IMR-90 (cell line): ENCODE measurements at regions not wholly inside any gene's neighbourhood (a gene's known extent, or its start where the extent isn't known, plus 50 kb on each side); places are given as distances from the start of the nearest gene placed in this dataset.

Experiments
- ATAC-seq: fragments of 200-7000 bp; cut with Tn5 transposase; 2 replicates; pipeline ENCODE4 v1.9.1; 2020; ENCODE audit warnings: low read depth, mild to moderate bottlenecking, moderate library complexity
- BruUV-seq: library from RNA; stranded (reverse); fragments of 400-500 nt; replicated peaks from 2 replicates; lab custom pipeline; 2021; lab: Mats Ljungman, UMichigan
- CTCF ChIA-PET: fragments of 300-600 bp; formaldehyde crosslinking; extraction: SDS; loops from one replicate; lab custom pipeline; 2021; ENCODE audit warnings: antibody characterized with exemption; lab: Yijun Ruan, JAX
- POLR2A ChIA-PET: fragments of 300-600 bp; sonication (Branson Sonifier 250); formaldehyde crosslinking; loops from one replicate; lab custom pipeline; 2022; ENCODE audit warnings: antibody characterized with exemption; ENCODE audit not compliant: unreplicated experiment; lab: Charles Lee
- DNase-seq: peaks from one replicate; pipeline ENCODE4 v3.0.0; 2013
- H2AFZ ChIP-seq: replicated peaks from 2 replicates; pipeline ENCODE3; 2013; ENCODE audit warnings: low read length, mild to moderate bottlenecking; ENCODE audit not compliant: poor library complexity
- H2AK5ac ChIP-seq: 2 replicates; pipeline ENCODE4 v1.6.1; 2013; ENCODE audit warnings: low read depth, low read length, inconsistent platforms
- H2AK9ac ChIP-seq: replicated peaks from 2 replicates; pipeline ENCODE3; 2013; ENCODE audit warnings: mild to moderate bottlenecking, low read depth, low read length, moderate library complexity; ENCODE audit not compliant: poor library complexity
- H2BK120ac ChIP-seq: 2 replicates; pipeline ENCODE4 v1.6.1; 2013; ENCODE audit warnings: low read depth, low read length, inconsistent platforms
- H2BK15ac ChIP-seq: 3 replicates; pipeline ENCODE4 v1.6.1; 2013; ENCODE audit warnings: low read depth, low read length, inconsistent platforms
- H2BK20ac ChIP-seq: 2 replicates; pipeline ENCODE4 v1.6.1; 2013; ENCODE audit warnings: low read depth, mild to moderate bottlenecking, inconsistent platforms, low read length, moderate library complexity
- H2BK5ac ChIP-seq: 2 replicates; pipeline ENCODE4 v1.6.1; 2013; ENCODE audit warnings: mild to moderate bottlenecking, low read depth, low read length, inconsistent platforms; ENCODE audit not compliant: poor library complexity, severe bottlenecking
- H3K14ac ChIP-seq: replicated peaks from 2 replicates; pipeline ENCODE4 v1.6.1; 2013; ENCODE audit warnings: low read depth, low read length, inconsistent platforms
- H3K18ac ChIP-seq: 2 replicates; pipeline ENCODE4 v1.6.1; 2013; ENCODE audit warnings: low read depth, low read length, control low read depth
- H3K23ac ChIP-seq: 2 replicates; pipeline ENCODE4 v1.6.1; 2013; ENCODE audit warnings: low read depth, low read length, inconsistent platforms
- H3K27ac ChIP-seq: 2 replicates; pipeline ENCODE4 v1.5.1; 2013; ENCODE audit warnings: mild to moderate bottlenecking, control low read depth, low read length; ENCODE audit not compliant: insufficient read depth
- H3K27me3 ChIP-seq: 2 replicates; pipeline ENCODE4 v1.6.1; 2013; ENCODE audit warnings: low read length; ENCODE audit not compliant: control insufficient read depth, insufficient read depth
- H3K36me3 ChIP-seq: 2 replicates; pipeline ENCODE4 v1.6.1; 2013; ENCODE audit warnings: low read length, mixed read lengths; ENCODE audit not compliant: control insufficient read depth, insufficient read depth
- H3K4ac ChIP-seq: 2 replicates; pipeline ENCODE4 v1.6.1; 2013; ENCODE audit warnings: low read depth, low read length, inconsistent platforms
- H3K4me1 ChIP-seq: 2 replicates; pipeline ENCODE4 v1.6.1; 2013; ENCODE audit warnings: low read length, mixed read lengths; ENCODE audit not compliant: control insufficient read depth, insufficient read depth
- H3K4me2 ChIP-seq: 2 replicates; pipeline ENCODE4 v1.6.1; 2013; ENCODE audit warnings: low read depth, mild to moderate bottlenecking, control low read depth, low read length, moderate library complexity
- H3K4me3 ChIP-seq: 2 replicates; pipeline ENCODE4 v1.5.1; 2013; ENCODE audit warnings: low read depth, mild to moderate bottlenecking, control low read depth, low read length, moderate library complexity; ENCODE audit not compliant: insufficient read depth
- H3K56ac ChIP-seq: 2 replicates; pipeline ENCODE4 v1.6.1; 2013; ENCODE audit warnings: low read length, inconsistent platforms; ENCODE audit not compliant: insufficient read depth; ENCODE audit errors: extremely low read depth
- H3K79me1 ChIP-seq, 2 experiments: 2 replicates each; pipeline ENCODE4 v1.6.1; 2013; ENCODE audit warnings: low read length in 2 of 2, inconsistent platforms in 1 of 2, low read depth in 1 of 2
- H3K9ac ChIP-seq: 2 replicates; pipeline ENCODE4 v1.6.1; 2013; ENCODE audit warnings: low read depth, low read length, control low read depth
- H3K9me1 ChIP-seq: 2 replicates; pipeline ENCODE4 v1.6.1; 2013; ENCODE audit warnings: low read length, inconsistent platforms; ENCODE audit not compliant: insufficient read depth
- H3K9me3 ChIP-seq: 2 replicates; pipeline ENCODE4 v1.6.1; 2013; ENCODE audit warnings: low read length; ENCODE audit not compliant: control insufficient read depth, insufficient read depth
- H4K20me1 ChIP-seq: 2 replicates; pipeline ENCODE4 v1.6.1; 2013; ENCODE audit warnings: low read length, inconsistent platforms; ENCODE audit not compliant: insufficient read depth
- H4K5ac ChIP-seq: 2 replicates; pipeline ENCODE4 v1.6.1; 2013; ENCODE audit warnings: mild to moderate bottlenecking, low read depth, low read length, control low read depth
- H4K8ac ChIP-seq, 2 experiments: 2 replicates each; pipeline ENCODE4 v1.6.1; 2013; ENCODE audit warnings: low read depth in 2 of 2, low read length in 2 of 2, control low read depth in 1 of 2, inconsistent platforms in 1 of 2
- H4K91ac ChIP-seq: 2 replicates; pipeline ENCODE4 v1.6.1; 2013; ENCODE audit warnings: low read depth, low read length, inconsistent platforms; ENCODE audit not compliant: insufficient read depth
- BHLHE40 ChIP-seq: fragments of 150-350 bp; IDR thresholded peaks from 2 replicates; pipeline ENCODE4 v1.6.1; 2016; ENCODE audit warnings: mild to moderate bottlenecking, low read depth, low read length
- CEBPB ChIP-seq: IDR thresholded peaks from 2 replicates; pipeline ENCODE4 v1.6.1; 2012; ENCODE audit warnings: low read depth, low read length, improper control_type of control experiment
- CHD1 ChIP-seq: IDR thresholded peaks from 2 replicates; pipeline ENCODE4 v1.6.1; 2012; ENCODE audit warnings: low read depth, low read length, improper control_type of control experiment
- CTCF ChIP-seq: conservative IDR thresholded peaks from 2 replicates; pipeline ENCODE4 v1.5.1; 2012; ENCODE audit warnings: mild to moderate bottlenecking, low read depth, low read length, improper control_type of control experiment
- ELK1 ChIP-seq: fragments of 150-350 bp; IDR thresholded peaks from 2 replicates; pipeline ENCODE4 v1.6.1; 2016; ENCODE audit warnings: low read depth, mild to moderate bottlenecking, low read length, moderate library complexity, borderline replicate concordance
- FOS ChIP-seq: fragments of 150-350 bp; IDR thresholded peaks from 2 replicates; pipeline ENCODE4 v1.6.1; 2016; ENCODE audit warnings: low read depth, low read length
- MAFK ChIP-seq: IDR thresholded peaks from 2 replicates; pipeline ENCODE4 v1.6.1; 2012; ENCODE audit warnings: low read depth, low read length, improper control_type of control experiment
- MAZ ChIP-seq: IDR thresholded peaks from 2 replicates; pipeline ENCODE4 v1.6.1; 2012; ENCODE audit warnings: low read depth, mild to moderate bottlenecking, low read length, improper control_type of control experiment, moderate library complexity, borderline replicate concordance
- MXI1 ChIP-seq: IDR thresholded peaks from 2 replicates; pipeline ENCODE4 v1.6.1; 2012; ENCODE audit warnings: low read depth, mild to moderate bottlenecking, low read length, moderate library complexity, borderline replicate concordance
- NFE2L2 ChIP-seq: fragments of 150-350 bp; IDR thresholded peaks from 2 replicates; pipeline ENCODE4 v1.6.1; 2016; ENCODE audit warnings: low read depth, mild to moderate bottlenecking, low read length
- POLR2A ChIP-seq: IDR thresholded peaks from 2 replicates; pipeline ENCODE4 v1.6.1; 2012; ENCODE audit warnings: mild to moderate bottlenecking, low read depth, low read length
- RAD21 ChIP-seq: IDR thresholded peaks from 2 replicates; pipeline ENCODE4 v1.6.1; 2012; ENCODE audit warnings: low read length, improper control_type of control experiment
- RCOR1 ChIP-seq: IDR thresholded peaks from 2 replicates; pipeline ENCODE4 v1.6.1; 2012; ENCODE audit warnings: mild to moderate bottlenecking, low read length, improper control_type of control experiment; ENCODE audit not compliant: insufficient replicate concordance
- RFX5 ChIP-seq: IDR thresholded peaks from 2 replicates; pipeline ENCODE4 v1.8.0; 2012; ENCODE audit warnings: low read depth, mild to moderate bottlenecking, low read length, moderate library complexity
- SMC3 ChIP-seq: fragments of 150-350 bp; IDR thresholded peaks from 2 replicates; pipeline ENCODE4 v1.6.1; 2016; ENCODE audit warnings: low read depth, mild to moderate bottlenecking, antibody characterized with exemption, low read length, moderate library complexity
- USF2 ChIP-seq: fragments of 150-350 bp; IDR thresholded peaks from 2 replicates; pipeline ENCODE4 v1.6.1; 2017; ENCODE audit warnings: mild to moderate bottlenecking, antibody characterized with exemption, low read length, low read depth
- WGBS, 2 experiments: methylation state at CpG; one replicate each; pipeline versions ENCODE4 v1.1.5 to v1.1.7; 2013; ENCODE audit warnings: missing lambda C conversion rate in 2 of 2; ENCODE audit not compliant: insufficient read length in 1 of 2; ENCODE audit errors: extremely low coverage in 2 of 2; 5-methylcytosine and 5-hydroxymethylcytosine counted together
- dilution Hi-C: fragments of 300-500 bp; cut with HindIII; formaldehyde crosslinking; loops from one replicate; pipeline ENCODE4 v1.14.3; 2018; ENCODE audit warnings: low sequenced_read_pairs; ENCODE audit not compliant: unreplicated experiment
- in situ Hi-C: fragments of 300-500 bp; cut with MboI; formaldehyde crosslinking; loops from 3 replicates; pipeline ENCODE4 v1.14.3; 2019; ENCODE audit warnings: low sequenced_read_pairs, inconsistent platforms, mixed read lengths
- intact Hi-C: fragments of 100-400 bp; cut with micrococcal nuclease; formaldehyde crosslinking; loops from 2 replicates; pipeline ENCODE4 v1.10.0; 2022

- Histone ChIP-seq H3K14ac (no peak overlapping the region), H2BK120ac (peak overlapping the region; percentile 85; the same call in 1 of the 2 replicates), H3K27me3 (no peaks in the 10 kb centered on the region), H4K91ac (no peak overlapping the region), H2AK5ac (no peak overlapping the region), H3K9ac (no peak overlapping the region), H4K20me1 (no peaks in the 10 kb centered on the region), H3K27ac (no peak overlapping the region), H3K4me2 (no peak overlapping the region), H4K5ac (no peak overlapping the region), H3K18ac (no peak overlapping the region), H2BK20ac (no peak overlapping the region), H3K9me3 (no peaks in the 10 kb centered on the region), H3K4me3 (no peak overlapping the region), H3K9me1 (peaks cover 21% of the 10 kb centered on the region; the same call in 1 of the 2 replicates), H3K4ac (no peak overlapping the region), H2BK5ac (no peak overlapping the region), H3K4me1 (peaks cover 25% of the 10 kb centered on the region), H3K56ac (no peak overlapping the region), H3K79me1 (no peaks in the 10 kb centered on the region), H3K23ac (no peak overlapping the region), H2BK15ac (no peak overlapping the region; the same call in 2 of the 3 replicates), H2AK9ac (no peak overlapping the region), H2AFZ (no peak overlapping the region), H3K36me3 (no peaks in the 10 kb centered on the region), H4K8ac (no peak overlapping the region)
- ATAC-seq (no peak), DNase-seq (no peak)
- CTCF ChIA-PET, result interaction anchor here (1.2 kb wide), 1 partner anchor 8 kb away, joined by 3 read pairs; no protein-coding TSS in a partner anchor
- 100% methylated on average over 1 of the region's 3 CpGs; no CpG with 5 or more reads in 1 of the 2 experiments for WGBS, 2 experiments
- intact Hi-C loops (no loop called here), dilution Hi-C loops (no loop called here), in situ Hi-C loops (no loop called here)
- TF ChIP-seq RCOR1 (no peak), RAD21 (no peak), CEBPB (no peak), ELK1 (no peak), MXI1 (no peak), POLR2A (no peak), CTCF (no peak), MAZ (no peak), CHD1 (no peak), BHLHE40 (no peak), FOS (no peak), RFX5 (no peak), SMC3 (no peak), MAFK (no peak), USF2 (no peak), NFE2L2 (no peak)
- no TSS peak for BruUV-seq
- POLR2A ChIA-PET, result no interaction called here
Observed at GRCh38 chr11:87429996-87430395, 392.3 kb downstream of the TMEM135 start.
